CD8-positive, alpha-beta memory T cell (primary cell): ENCODE measurements at regions not wholly inside any gene's neighbourhood (a gene's known extent, or its start where the extent isn't known, plus 50 kb on each side); places are given as distances from the start of the nearest gene placed in this dataset.

Source experiments
- CTCF ChIA-PET: fragments of 350-600 bp; sonication (Branson Sonifier 250); formaldehyde crosslinking; loops from one replicate; lab custom pipeline; 2021; ENCODE audit warnings: antibody characterized with exemption; lab: Charles Lee
- POLR2A ChIA-PET: fragments of 350-600 bp; sonication (Branson Sonifier 250); formaldehyde crosslinking; loops from one replicate; lab custom pipeline; 2021; ENCODE audit warnings: antibody characterized with exemption; lab: Charles Lee
- DNase-seq, 5 donors: peaks; one replicate each; pipeline versions ENCODE4 v3.0.0 to v3.0.0-alpha.2; 2020 to 2022; ENCODE audit warnings: mixed read lengths in 1 of 5
- H3K27ac ChIP-seq: one replicate; pipeline ENCODE4 v1.7.0; 2013; ENCODE audit warnings: low read depth, mild to moderate bottlenecking, low read length, moderate library complexity
- H3K27me3 ChIP-seq: 2 replicates; pipeline ENCODE4 v1.7.0; 2013; ENCODE audit warnings: low read length, mild to moderate bottlenecking; ENCODE audit not compliant: insufficient read depth, poor library complexity, severe bottlenecking
- H3K36me3 ChIP-seq: 2 replicates; pipeline ENCODE4 v1.7.0; 2013; ENCODE audit warnings: mild to moderate bottlenecking, low read length, moderate library complexity; ENCODE audit not compliant: insufficient read depth
- H3K4me1 ChIP-seq: 2 replicates; pipeline ENCODE4 v1.7.0; 2013; ENCODE audit warnings: mild to moderate bottlenecking, low read length, moderate library complexity; ENCODE audit not compliant: insufficient read depth
- H3K4me3 ChIP-seq: 2 replicates; pipeline ENCODE4 v1.7.0; 2013; ENCODE audit warnings: mild to moderate bottlenecking, low read length
- H3K9me3 ChIP-seq: 2 replicates; pipeline ENCODE4 v1.7.0; 2013; ENCODE audit warnings: mild to moderate bottlenecking, low read length
- H3K27ac Mint-ChIP-seq, 8 donors: one replicate each; pipeline ENCODE4 v1.8.0; 2020 to 2021; ENCODE audit warnings: mixed read lengths in 8 of 8, mild to moderate bottlenecking in 6 of 8, inconsistent platforms in 3 of 8, moderate library complexity in 3 of 8
- H3K27me3 Mint-ChIP-seq, 2 donors: one replicate each; pipeline ENCODE4 v1.8.0; 2020 to 2021; ENCODE audit warnings: mixed read lengths in 2 of 2, mild to moderate bottlenecking in 1 of 2, moderate library complexity in 1 of 2
- H3K36me3 Mint-ChIP-seq, 3 donors: one replicate each; pipeline ENCODE4 v1.8.0; 2020 to 2021; ENCODE audit warnings: mixed read lengths in 3 of 3, inconsistent platforms in 1 of 3, mild to moderate bottlenecking in 1 of 3
- H3K4me1 Mint-ChIP-seq, 3 donors: one replicate each; pipeline ENCODE4 v1.8.0; 2020 to 2021; ENCODE audit warnings: mixed read lengths in 3 of 3, inconsistent platforms in 1 of 3, mild to moderate bottlenecking in 1 of 3
- H3K4me3 Mint-ChIP-seq, 7 donors: one replicate each; pipeline ENCODE4 v1.8.0; 2020 to 2021; ENCODE audit warnings: mixed read lengths in 7 of 7, mild to moderate bottlenecking in 6 of 7, moderate library complexity in 4 of 7, inconsistent platforms in 2 of 7
- H3K9me3 Mint-ChIP-seq, 5 donors: one replicate each; pipeline ENCODE4 v1.8.0; 2020 to 2022; ENCODE audit warnings: mixed read lengths in 5 of 5, mild to moderate bottlenecking in 3 of 5, moderate library complexity in 2 of 5, inconsistent platforms in 1 of 5

GRCh38 chrX:20319054-20319453 is 52.3 kb upstream of the RPS6KA3 start:
- Mint-ChIP-seq H3K9me3 (peaks cover 0 to 2% (median 0%) of the 10 kb centered on the region in 5 donors), H3K27ac (peak overlapping the region in 2 of 8 donors; percentile 35 to 59), H3K36me3 (no peaks in the 10 kb centered on the region), H3K4me1 (peaks cover 18 to 31% (median 29%) of the 10 kb centered on the region in 3 donors), H3K4me3 (no peak overlapping the region), H3K27me3 (peaks cover 0 to under 1% of the 10 kb centered on the region in 2 donors)
- no peaks in the 10 kb centered on the region for H3K27me3 ChIP-seq
- no peaks in the 10 kb centered on the region for H3K36me3 ChIP-seq
- H3K4me1 ChIP-seq: peaks cover 9% of the 10 kb centered on the region
- H3K4me3 ChIP-seq: no peak overlapping the region
- H3K27ac ChIP-seq: no peak overlapping the region
- ChIA-PET POLR2A (no interaction called here), CTCF (no interaction called here)
- no peak for DNase-seq
- no peaks in the 10 kb centered on the region for H3K9me3 ChIP-seq

- H3K4me1 Mint-ChIP-seq: peaks cover 18 to 30% (median 29%) of the 10 kb centered on the region in 3 donors
- Histone ChIP-seq H3K4me1 (peaks cover 9% of the 10 kb centered on the region), H3K27me3 (no peaks in the 10 kb centered on the region), H3K4me3 (no peak overlapping the region), H3K27ac (no peak overlapping the region), H3K9me3 (no peaks in the 10 kb centered on the region), H3K36me3 (no peaks in the 10 kb centered on the region)
- H3K4me3 Mint-ChIP-seq: no peak overlapping the region
- ChIA-PET POLR2A (interaction anchor here (0.5 kb wide), 1 partner anchor 62 kb away, joined by 8 read pairs; no protein-coding TSS in a partner anchor), CTCF (interaction anchor here (1.8 kb wide), 1 partner anchor 8 kb away, joined by 4 read pairs; no protein-coding TSS in a partner anchor)
- H3K27me3 Mint-ChIP-seq: no peaks in the 10 kb centered on the region
- H3K27ac Mint-ChIP-seq: no peak overlapping the region
- no peaks in the 10 kb centered on the region for H3K36me3 Mint-ChIP-seq
- DNase-seq: no peak
- H3K9me3 Mint-ChIP-seq: peaks cover 0 to 2% (median 0%) of the 10 kb centered on the region in 5 donors
Measured at GRCh38 chrX:20317873-20318272, 51.2 kb upstream of the RPS6KA3 start.
